Omental fat pad (tissue), 3 donors: ENCODE measurements at regions not wholly inside any gene's neighbourhood (a gene's known extent, or its start where the extent isn't known, plus 50 kb on each side); places are given as distances from the start of the nearest gene placed in this dataset.

Source experiments
- ATAC-seq: fragments of 150-250 bp; one replicate; pipeline ENCODE4 v1.9.1; 2016; ENCODE audit warnings: mild to moderate bottlenecking, moderate library complexity; ENCODE audit not compliant: low FRiP score
- DNase-seq: peaks from one replicate; pipeline ENCODE4 v3.0.0-alpha.2; 2019; ENCODE audit warnings: low spot score
- CTCF ChIP-seq, 3 donors: fragments of 450-650 bp; IDR thresholded peaks; one replicate each; pipeline ENCODE4 v1.5.1; 2016 to 2017; ENCODE audit warnings: antibody characterized with exemption in 3 of 3, mild to moderate bottlenecking in 3 of 3, moderate library complexity in 2 of 3

GRCh38 chr5:74415695-74416102, 224.8 kb downstream of the ENC1 start:
- TF ChIP-seq CTCF (IDR thresholded peaks at IDR 0.05): no peak
- ATAC-seq (no peak), DNase-seq (no peak)

GRCh38 chr5:74414228-74414627, 226.3 kb downstream of the ENC1 start:
- DNase-seq (no peak), ATAC-seq (no peak)
- no peak for TF ChIP-seq CTCF (IDR thresholded peaks at IDR 0.05)

GRCh38 chr5:74413403-74414048, 227.0 kb downstream of the ENC1 start:
- DNase-seq: no peak
- TF ChIP-seq CTCF (IDR thresholded peaks at IDR 0.05): no peak

GRCh38 chr5:74412066-74412465, 228.5 kb downstream of the ENC1 start:
- no peak for TF ChIP-seq CTCF (IDR thresholded peaks at IDR 0.05)
- DNase-seq (no peak), ATAC-seq (no peak)

More at GRCh38 chr5:74413403-74414048, 227.0 kb downstream of the ENC1 start:
- no peak for ATAC-seq

GRCh38 chr5:74409712-74410111, 230.8 kb downstream of the ENC1 start:
- no peak for DNase-seq
- TF ChIP-seq CTCF (IDR thresholded peaks at IDR 0.05): no peak
- no peak for ATAC-seq

- ATAC-seq (no peak), DNase-seq (no peak)
- no peak for TF ChIP-seq CTCF (IDR thresholded peaks at IDR 0.05)
Measured at GRCh38 chr5:74409166-74409706, 231.3 kb downstream of the ENC1 start.
